H1 (cell line): ENCODE measurements at regions not wholly inside any gene's neighbourhood (a gene's known extent, or its start where the extent isn't known, plus 50 kb on each side); places are given as distances from the start of the nearest gene placed in this dataset.

ENCODE experiments used
- CTCF ChIA-PET: fragments of 300-600 bp; sonication (Branson Sonifier 250); formaldehyde crosslinking; loops from one replicate; lab custom pipeline; 2021; ENCODE audit not compliant: partially characterized antibody; lab: Charles Lee
- POLR2A ChIA-PET: fragments of 300-600 bp; sonication (Branson Sonifier 250); formaldehyde crosslinking; loops from one replicate; lab custom pipeline; 2021; ENCODE audit warnings: inconsistent platforms; ENCODE audit not compliant: partially characterized antibody; lab: Charles Lee
- DNase-seq, 2 experiments: peaks; one replicate each; pipeline versions ENCODE4 v3.0.0 to v3.0.0-alpha.2; 2010 to 2022; ENCODE audit warnings: low spot score in 2 of 2, low read depth in 1 of 2, mixed read lengths in 1 of 2
- FAIRE-seq: peaks from 2 replicates; lab custom pipeline; 2011; peaks lifted over from hg19 to GRCh38; lab: Jason Lieb, UNC
- H2AFZ ChIP-seq: 2 replicates; pipeline ENCODE4 v1.8.1; 2012; ENCODE audit warnings: low read length, inconsistent platforms
- H2AK5ac ChIP-seq: 2 replicates; pipeline ENCODE4 v1.6.1; 2013; ENCODE audit warnings: low read depth, low read length
- H2BK120ac ChIP-seq: replicated peaks from 2 replicates; pipeline ENCODE3; 2013; ENCODE audit warnings: low read depth, low read length, inconsistent platforms
- H2BK12ac ChIP-seq: 2 replicates; pipeline ENCODE4 v1.6.1; 2013; ENCODE audit warnings: low read depth, low read length
- H2BK15ac ChIP-seq: 2 replicates; pipeline ENCODE4 v1.6.1; 2013; ENCODE audit warnings: low read length
- H2BK20ac ChIP-seq: 2 replicates; pipeline ENCODE4 v1.6.1; 2013; ENCODE audit warnings: low read length
- H2BK5ac ChIP-seq: 2 replicates; pipeline ENCODE4 v1.6.1; 2013; ENCODE audit warnings: low read depth, low read length
- H3K14ac ChIP-seq: 2 replicates; pipeline ENCODE4 v1.6.1; 2013; ENCODE audit warnings: inconsistent platforms; ENCODE audit not compliant: insufficient read length
- H3K18ac ChIP-seq: 2 replicates; pipeline ENCODE4 v1.6.1; 2013; ENCODE audit warnings: low read length; ENCODE audit errors: extremely low read depth
- H3K23ac ChIP-seq: 2 replicates; pipeline ENCODE4 v1.6.1; 2013; ENCODE audit warnings: inconsistent platforms; ENCODE audit not compliant: insufficient read length
- H3K23me2 ChIP-seq: 2 replicates; pipeline ENCODE4 v1.6.1; 2013; ENCODE audit warnings: low read depth, low read length
- H3K27ac ChIP-seq: 2 replicates; pipeline ENCODE4 v1.6.1; 2011; ENCODE audit warnings: low read depth, low read length, inconsistent platforms
- H3K27me3 ChIP-seq, 4 experiments: replicated peaks in 1 of 4; 1 replicate in 1 of 4; 2 replicates in 3 of 4; pipeline versions ENCODE4 v1.6.1 to v1.8.1; 2011 to 2013; ENCODE audit warnings: low read length in 3 of 4, mild to moderate bottlenecking in 3 of 4, inconsistent platforms in 2 of 4, mixed read lengths in 2 of 4, moderate library complexity in 1 of 4; ENCODE audit not compliant: control insufficient read depth in 3 of 4, insufficient read depth in 3 of 4; ENCODE audit errors: extremely low read depth in 1 of 4
- H3K36me3 ChIP-seq, 4 experiments: 2 replicates each; pipeline versions ENCODE4 v1.6.1 to v1.8.1; 2011 to 2013; ENCODE audit warnings: mild to moderate bottlenecking in 4 of 4, low read length in 3 of 4, moderate library complexity in 2 of 4, control low read depth in 1 of 4, inconsistent platforms in 1 of 4; ENCODE audit not compliant: insufficient read depth in 4 of 4, control insufficient read depth in 2 of 4
- H3K4ac ChIP-seq: replicated peaks from 2 replicates; pipeline ENCODE3; 2013; ENCODE audit warnings: low read length, low read depth, mixed read lengths, inconsistent platforms; ENCODE audit not compliant: insufficient read length
- H3K4me1 ChIP-seq, 4 experiments: replicated peaks in 1 of 4; 1 replicate in 1 of 4; 2 replicates in 3 of 4; pipeline versions ENCODE4 v1.6.1 to v1.8.1; 2011 to 2013; ENCODE audit warnings: low read length in 3 of 4, inconsistent platforms in 2 of 4, mixed read lengths in 1 of 4; ENCODE audit not compliant: insufficient read depth in 4 of 4, control insufficient read depth in 3 of 4
- H3K4me2 ChIP-seq, 2 experiments: 2 replicates each; pipeline versions ENCODE4 v1.6.1 to v1.8.1; 2011 to 2013; ENCODE audit warnings: low read depth in 2 of 2, low read length in 2 of 2, control low read depth in 1 of 2, inconsistent platforms in 1 of 2, mild to moderate bottlenecking in 1 of 2; ENCODE audit not compliant: insufficient read depth in 1 of 2
- H3K4me3 ChIP-seq, 4 experiments: fragments of 200-600, 300-600 bp in 1 of 4; sonication (generic), shearing (Covaris generic), sonication (Bioruptor Twin) in 1 of 4; 2 replicates each; pipeline versions ENCODE4 v1.5.1 to v1.8.1; 2011 to 2016; ENCODE audit warnings: low read length in 4 of 4, low read depth in 3 of 4, control low read depth in 2 of 4, inconsistent platforms in 2 of 4, mild to moderate bottlenecking in 2 of 4, mixed read lengths in 1 of 4, moderate library complexity in 1 of 4; ENCODE audit not compliant: insufficient read depth in 2 of 4; ENCODE audit errors: extremely low read depth in 1 of 4
- H3K56ac ChIP-seq: replicated peaks from 2 replicates; pipeline ENCODE3; 2013; ENCODE audit warnings: low read depth, mild to moderate bottlenecking, mixed read lengths, low read length, inconsistent platforms; ENCODE audit not compliant: insufficient read length
- H3K79me1 ChIP-seq: 2 replicates; pipeline ENCODE4 v1.6.1; 2013; ENCODE audit warnings: low read depth, low read length, control low read depth
- H3K79me2 ChIP-seq, 2 experiments: 2 replicates each; pipeline versions ENCODE4 v1.6.1 to v1.8.1; 2012 to 2013; ENCODE audit warnings: low read length in 2 of 2, mild to moderate bottlenecking in 2 of 2, inconsistent platforms in 1 of 2; ENCODE audit not compliant: insufficient read depth in 2 of 2, control insufficient read depth in 1 of 2
- H3K9ac ChIP-seq, 4 experiments: replicated peaks in 1 of 4; 1 replicate in 1 of 4; 2 replicates in 3 of 4; pipeline versions ENCODE4 v1.6.1 to v1.8.1; 2011 to 2013; ENCODE audit warnings: low read depth in 3 of 4, low read length in 3 of 4, control low read depth in 2 of 4, mild to moderate bottlenecking in 2 of 4, moderate library complexity in 2 of 4, inconsistent platforms in 1 of 4; ENCODE audit errors: extremely low read depth in 1 of 4
- H3K9me3 ChIP-seq, 2 experiments: 2 replicates each; pipeline versions ENCODE4 v1.6.1 to v1.8.1; 2012 to 2013; ENCODE audit warnings: mild to moderate bottlenecking in 2 of 2, moderate library complexity in 2 of 2, control low read depth in 1 of 2, inconsistent platforms in 1 of 2, low read depth in 1 of 2, low read length in 1 of 2, mixed read lengths in 1 of 2; ENCODE audit not compliant: insufficient read depth in 2 of 2
- H4K20me1 ChIP-seq, 2 experiments: replicated peaks in 1 of 2; 2 replicates each; pipeline versions ENCODE3 to v1.8.1; 2011 to 2013; ENCODE audit warnings: inconsistent platforms in 2 of 2, low read length in 2 of 2, mild to moderate bottlenecking in 1 of 2; ENCODE audit not compliant: insufficient read depth in 2 of 2, control insufficient read depth in 1 of 2
- H4K5ac ChIP-seq: 2 replicates; pipeline ENCODE4 v1.6.1; 2013; ENCODE audit warnings: low read length, low read depth, mixed read lengths, inconsistent platforms; ENCODE audit not compliant: insufficient read length
- H4K8ac ChIP-seq: 2 replicates; pipeline ENCODE4 v1.8.0; 2013; ENCODE audit warnings: mild to moderate bottlenecking, moderate library complexity, low read length, inconsistent platforms; ENCODE audit not compliant: insufficient read depth; ENCODE audit errors: extremely low read depth
- H4K91ac ChIP-seq: replicated peaks from 2 replicates; pipeline ENCODE3; 2013; ENCODE audit warnings: low read length, mixed read lengths, inconsistent platforms; ENCODE audit not compliant: insufficient read length
- ATF2 ChIP-seq: IDR thresholded peaks from 2 replicates; pipeline ENCODE4 v1.6.1; 2012; ENCODE audit warnings: low read length, inconsistent platforms
- BCL11A ChIP-seq, 2 experiments: IDR thresholded peaks; one replicate each; pipeline ENCODE4 v1.6.1; 2011; ENCODE audit warnings: low read depth in 2 of 2, low read length in 2 of 2, mild to moderate bottlenecking in 2 of 2
- BRCA1 ChIP-seq: IDR thresholded peaks from 2 replicates; pipeline ENCODE4 v1.6.1; 2012; ENCODE audit warnings: low read depth, low read length, improper control_type of control experiment
- CBX5 ChIP-seq: fragments of 300-800, 300-1000 bp; sonication (generic); IDR thresholded peaks from 2 replicates; pipeline ENCODE4 v1.7.1; 2016; ENCODE audit warnings: antibody characterized with exemption, low read length, low read depth
- CREB1 ChIP-seq: IDR thresholded peaks from 2 replicates; pipeline ENCODE4 v1.6.1; 2012; ENCODE audit warnings: inconsistent platforms
- KDM4A ChIP-seq: IDR thresholded peaks from one replicate; pipeline ENCODE4 v1.7.1; 2012; ENCODE audit warnings: low read depth, mild to moderate bottlenecking, moderate library complexity, low read length, inconsistent platforms; ENCODE audit not compliant: severe bottlenecking
- NRF1 ChIP-seq: IDR thresholded peaks from 2 replicates; pipeline ENCODE4 v1.6.1; 2011; ENCODE audit warnings: mild to moderate bottlenecking, low read depth, low read length, improper control_type of control experiment
- SP4 ChIP-seq: IDR thresholded peaks from 2 replicates; pipeline ENCODE4 v1.6.1; 2012; ENCODE audit warnings: low read length, inconsistent platforms
- USF2 ChIP-seq: IDR thresholded peaks from 2 replicates; pipeline ENCODE4 v1.6.1; 2011; ENCODE audit warnings: low read length, improper control_type of control experiment
- WGBS, 2 experiments: shearing (Covaris generic) in 1 of 2; methylation state at CpG; one replicate each; pipeline versions ENCODE4 v1.1.6 to v1.1.7; 2013 to 2015; ENCODE audit warnings: low lambda C conversion rate in 2 of 2, mixed read lengths in 2 of 2, inconsistent platforms in 1 of 2, low coverage in 1 of 2, missing lambda C conversion rate in 1 of 2; ENCODE audit not compliant: insufficient replicate concordance in 2 of 2, insufficient coverage in 1 of 2, insufficient read length in 1 of 2; ENCODE audit errors: extremely low coverage in 1 of 2, missing lambda C conversion rate in 1 of 2; 5-methylcytosine and 5-hydroxymethylcytosine counted together

- no peaks in the 10 kb centered on the region; a peak in 1 of 8 replicates for H3K36me3 ChIP-seq
- no peak overlapping the region for H2BK120ac ChIP-seq
- H3K23ac ChIP-seq: no peak overlapping the region
- no peaks in the 10 kb centered on the region for H3K23me2 ChIP-seq
- no peak overlapping the region for H3K4ac ChIP-seq
- no peak overlapping the region for H3K14ac ChIP-seq
- WGBS, 2 experiments: 94% methylated on average over 1 of the region's 1 CpG; no CpG with 5 or more reads in 1 of the 2 experiments
- H2BK15ac ChIP-seq: no peak overlapping the region
- H3K27me3 ChIP-seq: no peaks in the 10 kb centered on the region
- no peak overlapping the region for H3K27ac ChIP-seq
- no peaks in the 10 kb centered on the region for H4K20me1 ChIP-seq
- H3K4me2 ChIP-seq: no peak overlapping the region
- no peak overlapping the region for H2BK5ac ChIP-seq
- peaks cover 0 to 2% (median 0%) of the 10 kb centered on the region in 4 experiments; a peak in 2 of 7 replicates for H3K4me1 ChIP-seq
- no peak overlapping the region for H2BK12ac ChIP-seq
- no peak overlapping the region for H2BK20ac ChIP-seq
- H3K4me3 ChIP-seq: no peak overlapping the region
- no peaks in the 10 kb centered on the region for H3K79me1 ChIP-seq
- H3K56ac ChIP-seq: no peak overlapping the region
- no peak overlapping the region for H3K18ac ChIP-seq
- H4K91ac ChIP-seq: no peak overlapping the region
- H4K8ac ChIP-seq: no peak overlapping the region
- no peak for DNase-seq
- 0 out of 4 replicates have a peak, but pooled peaks cover 0 to 2% of the 10 kb centered on the region in 2 experiments for H3K9me3 ChIP-seq
- no peak overlapping the region for H4K5ac ChIP-seq
- H3K79me2 ChIP-seq: no peaks in the 10 kb centered on the region
- H3K9ac ChIP-seq: no peak overlapping the region
- no peak for TF ChIP-seq CREB1
- no peak for TF ChIP-seq NRF1
- TF ChIP-seq BRCA1: no peak
- no peak for TF ChIP-seq BCL11A (IDR thresholded peaks at IDR 0.05; ENCODE audit: low read depth in 2 of 2, low read length in 2 of 2)
- TF ChIP-seq ATF2: no peak
- no peak for TF ChIP-seq CBX5
- TF ChIP-seq USF2: no peak
- TF ChIP-seq SP4: no peak
- TF ChIP-seq KDM4A: no peak
- ChIA-PET CTCF (no interaction called here), POLR2A (no interaction called here)
- no peak overlapping the region for H2AK5ac ChIP-seq
- H2AFZ ChIP-seq: no peak overlapping the region
- FAIRE-seq: no peak
These were observed 566.5 kb upstream of the MARCKS start for GRCh38 chr6:113290684-113291083.
